ENCODE measurements at regions not wholly inside any gene's neighbourhood (a gene's known extent, or its start where the extent isn't known, plus 50 kb on each side); places are given as distances from the start of the nearest gene placed in this dataset.

GRCh38 chr3:141815667-141816066 is 52.5 kb downstream of the GRK7 start:
- TF ChIP-seq TFE3 (CRISPR knock-in tag; IDR thresholded peaks at IDR 0.05) (no peak), TCF7 (IDR thresholded peaks at IDR 0.05; ENCODE audit: borderline replicate concordance) (no peak), JUND (IDR thresholded peaks at IDR 0.05; ENCODE audit: borderline replicate concordance, low read depth, low read length) (no peak), JUND (tag; IDR thresholded peaks at IDR 0.05; ENCODE audit: borderline replicate concordance, low read depth, low read length) (no peak), CTCF (IDR thresholded peaks at IDR 0.05 in 2 of 3, conservative IDR thresholded peaks at IDR 0.05 in 1 of 3; ENCODE audit: insufficient read depth in 2 of 3, low read depth in 1 of 3, low read length in 3 of 3) (no peak), NFIC (IDR thresholded peaks at IDR 0.05) (no peak)
- TF ChIP-seq, protein P1, sequence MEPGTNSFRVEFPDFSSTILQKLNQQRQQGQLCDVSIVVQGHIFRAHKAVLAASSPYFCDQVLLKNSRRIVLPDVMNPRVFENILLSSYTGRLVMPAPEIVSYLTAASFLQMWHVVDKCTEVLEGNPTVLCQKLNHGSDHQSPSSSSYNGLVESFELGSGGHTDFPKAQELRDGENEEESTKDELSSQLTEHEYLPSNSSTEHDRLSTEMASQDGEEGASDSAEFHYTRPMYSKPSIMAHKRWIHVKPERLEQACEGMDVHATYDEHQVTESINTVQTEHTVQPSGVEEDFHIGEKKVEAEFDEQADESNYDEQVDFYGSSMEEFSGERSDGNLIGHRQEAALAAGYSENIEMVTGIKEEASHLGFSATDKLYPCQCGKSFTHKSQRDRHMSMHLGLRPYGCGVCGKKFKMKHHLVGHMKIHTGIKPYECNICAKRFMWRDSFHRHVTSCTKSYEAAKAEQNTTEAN (CRISPR knock-in tag; IDR thresholded peaks at IDR 0.05): no peak

Data from K562 (cell line).